ENCODE measurements at regions not wholly inside any gene's neighbourhood (a gene's known extent, or its start where the extent isn't known, plus 50 kb on each side); places are given as distances from the start of the nearest gene placed in this dataset.
"Not testable (repeated sequence)": the region's sequence is repeated elsewhere in the genome, so short reads cannot be mapped to it uniquely, and the experiment has no call there.

DNA sequence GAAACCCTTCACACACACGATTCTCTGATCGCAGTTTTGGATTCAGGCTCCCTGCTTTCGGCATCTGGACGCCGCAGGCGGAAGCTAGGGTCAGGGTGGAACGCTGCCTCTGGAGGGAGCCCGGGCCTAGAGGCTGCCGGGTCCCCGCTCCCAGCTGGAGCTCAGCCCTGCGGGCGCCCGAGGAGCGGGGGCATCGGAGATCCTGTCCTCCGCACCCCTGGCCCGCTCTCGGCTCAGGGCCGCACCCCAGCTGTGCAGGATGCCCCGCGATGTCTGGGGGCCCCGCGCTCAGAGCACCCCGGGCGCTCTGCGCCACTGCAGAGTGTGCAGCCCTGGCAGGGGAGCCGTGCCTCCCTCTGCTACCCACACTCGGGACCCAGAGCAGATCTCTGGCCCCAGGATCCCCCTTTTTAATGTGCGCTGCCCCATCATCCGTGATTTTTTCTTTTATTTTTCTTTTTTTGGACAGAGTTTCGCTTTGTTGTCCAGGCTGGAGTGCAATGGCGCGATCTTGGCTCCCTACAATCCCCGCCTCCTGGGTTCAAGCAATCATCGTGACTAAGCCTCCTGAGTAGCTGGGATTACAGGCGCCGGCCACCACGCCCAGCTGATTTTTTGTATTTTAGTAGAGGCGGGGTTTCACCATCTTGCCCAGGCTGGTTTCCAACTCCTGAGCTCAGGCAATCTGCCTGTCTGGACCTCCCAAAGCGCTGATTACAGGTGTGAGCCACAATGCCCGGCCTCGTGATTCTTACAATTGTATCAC is 54.8 kb upstream of the TUBA3E start:
- Histone ChIP-seq H3K36me3 (no peaks in the 10 kb centered on the region), H3K4me1 (peaks cover 0 to 18% (median 8%) of the 10 kb centered on the region in 4 donors), H3K27ac (replicated peaks in 1 of 4) (no peak overlapping the region), H3K4me3 (peak overlapping the region in 2 of 4 donors; percentile 26 to 32), H3K9me3 (no peaks in the 10 kb centered on the region), H3K27me3 (peaks cover 0 to 59% (median 2%) of the 10 kb centered on the region in 4 donors)
- intact Hi-C loops (cut with DNase I), result no loop called here
- DNase-seq (ENCODE audit: extremely low spot score), result no peak
- TF ChIP-seq, protein P1, sequence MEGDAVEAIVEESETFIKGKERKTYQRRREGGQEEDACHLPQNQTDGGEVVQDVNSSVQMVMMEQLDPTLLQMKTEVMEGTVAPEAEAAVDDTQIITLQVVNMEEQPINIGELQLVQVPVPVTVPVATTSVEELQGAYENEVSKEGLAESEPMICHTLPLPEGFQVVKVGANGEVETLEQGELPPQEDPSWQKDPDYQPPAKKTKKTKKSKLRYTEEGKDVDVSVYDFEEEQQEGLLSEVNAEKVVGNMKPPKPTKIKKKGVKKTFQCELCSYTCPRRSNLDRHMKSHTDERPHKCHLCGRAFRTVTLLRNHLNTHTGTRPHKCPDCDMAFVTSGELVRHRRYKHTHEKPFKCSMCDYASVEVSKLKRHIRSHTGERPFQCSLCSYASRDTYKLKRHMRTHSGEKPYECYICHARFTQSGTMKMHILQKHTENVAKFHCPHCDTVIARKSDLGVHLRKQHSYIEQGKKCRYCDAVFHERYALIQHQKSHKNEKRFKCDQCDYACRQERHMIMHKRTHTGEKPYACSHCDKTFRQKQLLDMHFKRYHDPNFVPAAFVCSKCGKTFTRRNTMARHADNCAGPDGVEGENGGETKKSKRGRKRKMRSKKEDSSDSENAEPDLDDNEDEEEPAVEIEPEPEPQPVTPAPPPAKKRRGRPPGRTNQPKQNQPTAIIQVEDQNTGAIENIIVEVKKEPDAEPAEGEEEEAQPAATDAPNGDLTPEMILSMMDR (IDR thresholded peaks at IDR 0.05), result no peak
- TF ChIP-seq POLR2A (IDR thresholded peaks at IDR 0.05; ENCODE audit: low read depth) (no peak), EP300 (IDR thresholded peaks at IDR 0.05) (no peak), POLR2AphosphoS5 (IDR thresholded peaks at IDR 0.05) (no peak)
- 56% methylated on average over 24 of the region's 42 CpGs for WGBS

DNA sequence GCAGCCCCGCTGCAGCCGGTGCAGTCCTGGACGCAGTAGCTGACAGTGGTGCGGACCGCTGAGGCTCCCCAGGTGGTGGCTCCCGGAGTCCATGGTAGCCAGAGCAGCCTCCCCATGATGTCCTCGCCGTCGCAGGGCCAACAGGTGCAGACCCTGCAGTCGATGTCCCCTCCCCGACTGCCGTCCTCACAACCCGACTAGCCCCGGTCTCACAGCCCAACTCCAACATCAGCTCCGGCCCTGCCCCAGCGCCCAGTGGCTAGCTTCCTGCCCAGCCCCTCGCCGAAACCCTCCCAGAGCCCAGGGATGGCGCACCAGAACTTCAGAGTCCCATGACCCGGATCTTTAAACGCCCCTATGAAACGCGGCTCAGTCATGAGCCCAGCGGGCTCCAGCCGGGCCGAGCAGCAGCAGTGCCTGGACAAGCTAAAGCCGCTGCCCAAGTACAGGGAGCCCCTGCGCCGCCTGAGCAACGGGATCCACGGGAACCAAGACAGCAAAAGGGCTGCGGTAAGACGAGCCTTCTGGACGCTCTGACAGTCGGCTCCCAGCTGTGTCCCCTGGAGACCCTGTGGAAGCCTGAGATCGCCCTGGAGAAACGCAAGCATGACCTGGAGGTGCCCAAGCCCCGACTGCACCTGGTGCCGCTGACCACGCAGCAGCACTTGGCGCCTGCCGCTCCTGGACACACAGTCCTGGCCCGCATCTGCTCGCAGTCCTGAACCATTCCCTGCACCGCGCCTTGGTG is 53.8 kb upstream of the TUBA3E start:
- no peak for DNase-seq (ENCODE audit: extremely low spot score)
- Histone ChIP-seq H3K36me3 (no peaks in the 10 kb centered on the region), H3K4me3 (peak overlapping the region in 1 of 4 donors; percentile 32), H3K4me1 (peaks cover 0 to 18% (median 8%) of the 10 kb centered on the region in 4 donors), H3K27me3 (peaks cover 0 to 58% (median 2%) of the 10 kb centered on the region in 4 donors), H3K9me3 (no peaks in the 10 kb centered on the region), H3K27ac (replicated peaks in 1 of 4) (no peak overlapping the region)
- WGBS, result 24% methylated on average over 22 of the region's 46 CpGs
- TF ChIP-seq EP300 (IDR thresholded peaks at IDR 0.05) (no peak), POLR2AphosphoS5 (IDR thresholded peaks at IDR 0.05) (no peak), POLR2A (IDR thresholded peaks at IDR 0.05; ENCODE audit: low read depth) (no peak)
- TF ChIP-seq, protein P1 (IDR thresholded peaks at IDR 0.05), result no peak
- intact Hi-C loops (cut with DNase I), result no loop called here

DNA sequence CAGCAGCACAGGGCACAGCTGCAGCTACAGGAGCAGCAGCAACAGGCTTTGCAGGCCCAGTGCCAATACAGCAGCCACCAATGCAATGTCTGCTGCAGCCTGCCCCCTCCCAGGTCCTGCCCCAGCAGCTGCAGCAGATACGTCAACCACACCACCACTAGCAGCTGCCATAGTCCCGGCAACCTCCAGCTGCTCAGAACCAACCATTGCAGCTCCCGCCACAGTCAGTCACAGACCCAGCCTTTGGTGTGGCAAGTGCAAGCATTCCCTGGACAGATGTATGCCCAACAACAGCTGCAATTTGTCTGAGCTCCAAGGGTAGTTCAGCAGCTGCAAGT is 53.3 kb upstream of the TUBA3E start:
- no peaks in the 10 kb centered on the region for H3K9me3 ChIP-seq
- peaks cover 0 to 18% (median 8%) of the 10 kb centered on the region in 4 donors for H3K4me1 ChIP-seq
- peaks cover 0 to 64% (median 2%) of the 10 kb centered on the region in 4 donors for H3K27me3 ChIP-seq
- intact Hi-C loops (cut with DNase I), result no loop called here
- TF ChIP-seq, protein P1 (IDR thresholded peaks at IDR 0.05), result no peak
- TF ChIP-seq POLR2AphosphoS5 (IDR thresholded peaks at IDR 0.05) (no peak), EP300 (IDR thresholded peaks at IDR 0.05) (no peak), POLR2A (IDR thresholded peaks at IDR 0.05; ENCODE audit: low read depth) (no peak)
- no peaks in the 10 kb centered on the region for H3K36me3 ChIP-seq
- H3K27ac ChIP-seq (replicated peaks in 1 of 4), result no peak overlapping the region
- no peak for DNase-seq (ENCODE audit: extremely low spot score)
- 20% methylated on average over 1 of the region's 3 CpGs for WGBS
- H3K4me3 ChIP-seq, result peak overlapping the region in 1 of 4 donors; percentile 32

DNA sequence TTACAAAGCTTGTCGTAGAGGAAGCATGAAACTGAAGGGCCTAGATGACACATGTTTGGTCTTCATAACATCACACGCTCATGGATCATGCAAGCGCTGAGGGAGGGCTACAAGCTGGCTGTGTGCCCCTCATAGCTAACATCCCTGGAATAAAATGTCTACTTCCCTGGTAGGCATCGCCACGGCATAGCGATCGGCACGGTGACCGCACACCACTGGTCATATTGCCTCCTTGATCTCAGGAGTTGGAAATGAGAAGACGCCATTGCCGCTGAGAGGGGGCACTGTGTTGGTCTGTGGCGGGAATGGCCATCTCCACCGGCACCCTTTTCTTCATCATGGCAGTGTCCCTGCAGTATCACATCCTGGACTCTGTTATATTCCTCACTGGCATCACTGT is 50.1 kb upstream of the TUBA3E start:
- intact Hi-C loops (cut with DNase I); H3K36me3 ChIP-seq; H3K9me3 ChIP-seq; H3K27ac ChIP-seq (replicated peaks in 1 of 4); H3K4me3 ChIP-seq; DNase-seq (ENCODE audit: extremely low spot score): not testable (repeated sequence)
- WGBS, result 85% methylated on average over 13 of the region's 13 CpGs
- Histone ChIP-seq H3K27me3 (peaks cover 0 to 58% (median 2%) of the 10 kb centered on the region in 4 donors), H3K4me1 (peaks cover 0 to 18% (median 8%) of the 10 kb centered on the region in 4 donors)

Data from esophagus muscularis mucosa (tissue), 4 donors.